GM19193 (cell line): ENCODE measurements at regions not wholly inside any gene's neighbourhood (a gene's known extent, or its start where the extent isn't known, plus 50 kb on each side); places are given as distances from the start of the nearest gene placed in this dataset.

Experiments used
- POLR2A ChIP-seq: IDR thresholded peaks from 4 replicates; pipeline ENCODE4 v1.6.1; 2011; ENCODE audit not compliant: insufficient read depth, insufficient read length; ENCODE audit errors: extremely low read depth

DNA sequence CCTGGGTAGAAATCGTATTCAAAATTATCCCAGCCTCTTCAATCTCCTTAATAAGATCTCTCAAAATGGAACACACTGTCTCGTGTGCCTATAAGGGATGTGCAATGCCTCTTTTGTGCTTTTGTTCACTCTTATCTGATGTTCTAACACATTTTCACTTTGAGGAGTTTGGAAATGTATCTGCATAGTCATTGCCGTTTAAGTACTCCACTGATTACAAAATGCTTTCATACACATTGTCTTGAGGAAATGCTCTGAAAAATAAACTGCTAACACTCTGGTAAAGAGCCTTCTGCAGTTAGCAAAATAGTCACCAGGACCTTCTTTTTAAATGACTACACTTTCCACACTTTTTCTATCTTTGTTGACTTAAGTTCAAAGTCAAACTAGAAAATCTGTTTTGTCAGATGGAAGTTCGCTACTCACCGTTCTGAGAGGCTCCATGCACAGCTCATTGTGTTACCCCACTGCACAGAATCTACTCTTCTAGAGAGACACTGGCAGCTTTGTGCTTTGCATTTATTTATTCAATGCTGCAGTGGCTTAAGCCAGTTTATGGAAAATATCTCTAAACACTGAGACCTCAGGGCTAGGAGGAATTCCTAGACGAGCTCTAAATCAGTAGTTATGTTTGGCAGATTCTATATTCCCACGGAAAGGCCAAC lies 159.0 kb downstream of the CHIC2 start:
- TF ChIP-seq POLR2A, result no peak

DNA sequence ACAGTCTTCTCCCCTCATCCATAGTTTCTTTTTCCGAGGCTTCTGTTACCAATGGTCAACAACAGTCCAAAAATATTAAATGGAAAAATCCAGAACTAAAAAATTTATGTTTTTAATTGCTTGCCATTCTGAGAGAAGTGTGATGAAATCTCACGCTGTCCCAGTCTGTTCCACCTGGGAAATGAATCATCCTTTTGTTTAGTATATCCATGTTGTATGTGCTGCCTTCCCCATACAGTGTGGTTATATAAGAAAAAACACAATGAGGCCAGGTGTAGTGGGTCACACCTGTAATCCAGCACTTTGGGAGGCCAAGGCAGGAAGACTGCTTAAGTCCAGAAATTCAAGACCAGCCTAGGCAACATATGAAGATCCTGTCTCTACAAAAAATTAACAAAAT lies 161.6 kb downstream of the CHIC2 start:
- TF ChIP-seq POLR2A, result no peak

DNA sequence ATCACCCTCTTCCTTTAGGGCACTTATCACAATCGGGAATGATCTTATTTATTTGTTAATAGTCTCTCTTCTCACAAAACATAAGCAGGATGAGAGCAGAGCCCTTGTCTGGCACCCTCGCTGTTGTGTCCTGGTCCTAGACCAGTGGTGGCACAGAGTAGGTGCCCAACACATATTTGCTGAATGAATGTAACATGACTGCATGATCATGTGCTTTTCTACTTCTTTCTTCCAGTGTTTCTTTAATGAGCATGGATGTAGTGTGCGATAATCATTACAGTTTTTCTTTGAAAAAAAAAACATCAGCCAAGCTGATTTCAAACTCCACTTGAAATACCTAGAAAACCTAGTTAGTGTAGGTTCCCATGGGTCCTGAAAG lies 164.1 kb downstream of the CHIC2 start:
- no peak for TF ChIP-seq POLR2A

DNA sequence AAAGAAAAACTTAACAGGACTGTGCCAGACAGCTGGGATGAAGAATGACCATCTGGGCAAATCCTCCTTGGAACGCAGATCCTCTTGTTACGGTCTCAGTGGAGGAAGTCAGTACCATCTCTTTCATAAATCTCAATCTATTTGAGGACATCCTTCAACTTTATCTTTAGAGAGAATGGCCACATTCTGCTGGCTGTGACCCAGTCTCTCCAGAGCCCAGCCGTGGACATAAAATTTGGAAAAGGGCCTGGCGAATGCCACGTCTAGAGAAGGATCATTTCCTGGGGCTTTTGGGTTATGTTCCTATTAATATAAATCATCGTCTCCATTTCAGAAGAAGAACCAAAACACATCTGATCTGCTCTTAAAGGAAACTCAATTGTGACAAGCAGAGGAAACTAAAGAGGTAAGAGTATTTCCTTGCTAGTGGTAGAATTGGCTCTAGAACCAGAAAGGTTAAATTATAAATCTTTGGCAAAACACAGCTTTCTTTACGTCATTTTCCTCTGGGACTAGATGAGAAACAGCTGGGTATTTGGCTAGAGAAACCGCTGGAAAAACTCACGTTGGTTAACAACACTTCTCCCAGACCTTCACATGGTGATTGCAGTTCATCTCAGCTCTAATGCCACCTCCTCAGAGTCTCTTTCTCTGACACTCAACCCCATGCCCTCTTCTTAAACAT lies 164.7 kb downstream of the CHIC2 start:
- TF ChIP-seq POLR2A, result no peak

DNA sequence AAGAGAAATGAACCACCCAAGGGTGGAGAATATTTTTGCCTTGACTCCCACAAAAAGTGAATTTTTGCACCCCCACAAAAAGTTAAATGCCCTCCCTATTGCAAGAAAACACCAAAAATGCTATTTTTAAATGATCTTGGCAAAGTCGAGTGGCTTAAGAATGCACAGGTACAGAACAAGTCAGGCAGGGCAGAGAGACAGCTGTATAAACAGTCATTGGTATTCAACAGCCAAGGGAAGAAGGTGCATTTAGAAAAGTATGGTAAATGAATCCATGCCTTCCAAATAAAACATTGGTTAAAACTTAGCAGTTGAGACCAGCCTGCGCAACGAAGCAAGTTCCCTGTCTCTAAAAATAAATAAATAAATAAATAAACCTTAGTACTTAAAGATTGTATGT lies 169.3 kb downstream of the CHIC2 start:
- TF ChIP-seq POLR2A, result no peak

DNA sequence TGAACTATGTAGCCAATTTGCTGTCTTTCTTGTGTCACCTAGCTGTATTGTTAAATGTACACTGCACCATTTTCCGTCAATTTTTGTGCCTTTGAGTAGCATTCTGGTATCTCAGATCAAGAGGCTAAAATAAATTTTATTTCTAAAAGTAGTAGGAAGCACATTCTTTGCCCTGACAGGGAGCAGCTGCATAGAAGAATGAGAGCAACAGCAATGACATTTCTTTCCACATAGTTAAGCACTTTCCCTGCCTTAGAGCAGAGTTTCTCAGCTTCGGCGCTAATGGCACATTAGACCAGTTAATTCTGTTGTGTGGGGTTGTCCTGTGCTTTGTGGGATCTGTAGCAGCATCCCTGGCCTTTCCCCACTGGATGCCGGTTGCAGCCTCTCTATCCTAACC lies 173.9 kb downstream of the CHIC2 start:
- TF ChIP-seq POLR2A, result no peak

DNA sequence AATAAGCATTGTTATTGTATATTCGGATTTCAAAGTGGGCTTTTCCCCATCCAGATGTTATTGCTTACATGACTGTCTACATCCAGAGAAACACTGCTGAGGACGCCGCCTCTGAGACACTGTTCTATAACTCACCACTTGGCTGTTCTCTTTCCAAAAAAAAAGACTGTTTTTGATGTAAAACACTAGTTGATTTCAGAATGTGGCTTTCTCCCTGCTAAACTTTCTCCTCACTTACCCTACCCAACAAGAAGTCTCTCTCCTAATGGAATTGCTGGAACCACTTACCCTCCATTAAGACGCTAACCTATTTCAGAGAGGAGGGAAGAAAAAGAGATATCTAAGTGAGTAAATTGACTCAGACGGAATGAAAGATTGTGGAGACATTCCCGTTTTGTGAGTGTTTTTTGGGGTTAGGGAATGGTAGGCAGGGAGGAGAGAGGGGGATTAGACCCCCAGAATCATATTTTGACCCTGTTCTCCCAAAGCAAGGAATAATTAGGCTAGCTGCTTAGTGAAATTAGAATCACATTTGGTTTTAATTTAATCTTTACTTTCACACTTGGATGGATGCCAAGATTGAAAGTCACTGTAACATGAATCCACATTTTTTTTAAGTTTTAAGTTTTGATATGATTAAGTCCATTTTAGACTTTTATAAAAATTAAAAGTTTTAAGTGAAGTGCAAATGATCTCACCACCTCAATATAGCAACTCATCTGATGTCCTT lies 174.9 kb downstream of the CHIC2 start:
- no peak for TF ChIP-seq POLR2A

DNA sequence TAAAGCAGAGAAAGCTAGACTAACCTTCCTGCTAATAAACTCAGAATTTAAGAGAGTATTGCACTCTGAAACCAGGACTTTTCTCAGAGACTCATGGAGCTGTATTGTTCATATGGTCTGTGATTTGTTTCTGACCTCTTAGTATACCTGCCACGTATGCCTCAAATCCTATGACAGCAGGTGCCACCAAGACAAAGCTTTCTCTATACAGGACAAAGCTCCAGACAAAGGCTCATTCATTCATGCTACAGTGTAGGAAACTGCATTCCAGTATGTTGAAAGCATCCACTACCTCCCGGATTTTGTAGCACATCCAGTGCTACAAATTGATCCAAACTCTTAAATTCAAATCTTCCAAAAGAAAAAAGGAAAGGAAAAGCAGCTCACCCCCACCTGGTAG lies 178.3 kb downstream of the CHIC2 start:
- TF ChIP-seq POLR2A, result no peak

DNA sequence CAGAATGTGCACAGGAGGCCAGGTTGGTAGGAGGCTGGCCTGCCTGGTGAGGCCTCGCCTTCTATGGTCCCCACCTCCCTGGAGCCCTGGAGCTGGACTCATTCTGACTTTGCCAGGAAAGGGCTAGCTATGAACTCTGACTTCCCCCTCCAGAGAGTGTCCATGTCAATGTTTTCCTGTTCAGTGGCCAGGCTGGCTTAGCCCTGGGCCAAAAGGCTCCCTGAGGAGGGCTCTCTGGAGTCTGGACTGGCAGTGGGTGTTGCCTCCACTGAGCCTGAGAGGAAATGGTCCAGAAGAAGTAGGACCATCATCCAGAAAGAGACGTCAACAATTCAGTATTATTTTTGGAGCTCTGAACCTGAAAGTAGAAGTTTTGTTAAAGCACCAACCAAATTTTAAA lies 178.7 kb downstream of the CHIC2 start:
- no peak for TF ChIP-seq POLR2A

DNA sequence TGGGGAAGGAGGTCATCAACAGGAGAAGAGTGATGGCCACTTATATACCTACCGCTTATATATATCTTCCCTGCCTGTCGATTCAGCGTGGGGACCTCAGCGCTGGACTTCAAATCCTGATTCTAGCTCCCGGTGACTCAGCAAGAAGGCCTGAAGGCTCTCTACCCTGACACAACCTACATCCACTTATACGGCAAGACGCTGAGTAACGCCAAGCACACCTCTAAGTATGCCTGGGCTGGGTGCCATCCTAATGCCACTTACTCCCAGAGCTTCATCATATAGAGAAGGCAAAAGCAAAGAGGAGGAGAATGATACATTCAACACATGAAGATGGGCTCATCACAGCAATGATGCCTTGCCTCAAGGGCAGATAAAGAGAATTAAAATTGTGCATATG lies 198.3 kb downstream of the CHIC2 start:
- no peak for TF ChIP-seq POLR2A

DNA sequence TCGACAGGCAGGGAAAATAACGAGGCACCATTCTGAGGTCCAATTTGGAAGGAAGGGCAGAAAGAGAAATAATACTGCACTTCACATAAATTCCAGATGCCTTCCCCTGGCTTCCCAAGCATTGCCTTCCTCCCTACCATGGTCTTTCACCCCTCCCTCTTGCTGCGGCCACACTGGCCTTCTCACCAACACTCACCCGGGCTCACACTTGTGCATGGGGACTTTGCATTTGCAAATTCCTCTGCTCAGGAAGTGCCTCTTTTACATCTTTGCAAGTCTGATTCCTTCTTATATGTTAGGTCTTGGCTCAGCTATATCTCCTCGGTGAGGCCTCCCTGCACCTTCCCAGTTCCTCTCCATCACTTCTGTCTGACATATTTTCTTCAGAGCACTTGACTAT lies 199.4 kb downstream of the CHIC2 start:
- TF ChIP-seq POLR2A, result no peak

DNA sequence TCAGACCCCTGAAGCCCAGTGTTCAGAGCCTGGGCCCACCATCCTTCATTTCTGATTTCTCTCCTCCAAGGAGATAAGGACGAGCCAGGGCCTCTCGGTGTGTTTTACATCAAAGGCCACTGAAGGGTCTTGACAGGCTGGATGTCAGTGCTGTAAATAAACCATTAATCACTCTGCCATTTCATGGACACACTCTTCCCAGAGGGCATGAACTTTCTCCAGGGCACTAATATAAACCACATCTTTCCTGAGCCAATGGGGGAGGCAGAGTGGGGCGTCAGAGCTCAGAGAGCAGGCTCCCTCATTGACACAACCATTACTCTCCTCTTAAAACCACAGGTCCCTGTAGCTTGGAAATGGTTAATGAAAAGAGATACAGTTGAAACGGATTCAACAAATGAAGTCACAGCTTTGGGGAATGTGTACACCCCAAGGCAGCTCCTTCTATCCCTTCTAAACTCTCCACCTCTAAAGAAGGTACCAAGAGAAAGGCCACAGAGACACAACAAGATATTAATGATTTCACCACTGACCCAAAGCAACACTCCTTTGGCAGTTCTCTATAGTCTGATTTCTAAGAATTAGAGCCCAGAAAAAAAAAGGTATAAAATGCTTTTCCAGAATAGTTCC lies 200.6 kb downstream of the CHIC2 start:
- no peak for TF ChIP-seq POLR2A

DNA sequence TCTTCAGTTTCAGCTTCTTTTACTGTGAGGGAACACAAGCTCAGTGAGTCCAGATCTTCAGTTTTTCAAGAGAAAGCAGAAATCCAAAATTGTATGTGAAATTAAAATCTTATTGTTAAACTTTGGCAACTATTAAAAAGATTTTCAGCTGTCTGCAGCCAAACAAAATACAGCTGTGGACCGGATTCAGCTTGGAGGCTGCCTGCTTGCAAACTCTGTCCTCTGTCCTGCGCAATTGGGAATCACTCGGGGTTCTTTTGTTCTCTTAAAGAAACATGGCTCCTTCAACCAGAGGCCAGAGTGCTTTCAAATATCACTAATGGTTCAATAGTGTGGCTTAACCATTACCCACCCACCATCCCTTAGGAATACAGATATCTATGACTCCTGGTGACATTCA lies 201.2 kb downstream of the CHIC2 start:
- TF ChIP-seq POLR2A, result no peak

DNA sequence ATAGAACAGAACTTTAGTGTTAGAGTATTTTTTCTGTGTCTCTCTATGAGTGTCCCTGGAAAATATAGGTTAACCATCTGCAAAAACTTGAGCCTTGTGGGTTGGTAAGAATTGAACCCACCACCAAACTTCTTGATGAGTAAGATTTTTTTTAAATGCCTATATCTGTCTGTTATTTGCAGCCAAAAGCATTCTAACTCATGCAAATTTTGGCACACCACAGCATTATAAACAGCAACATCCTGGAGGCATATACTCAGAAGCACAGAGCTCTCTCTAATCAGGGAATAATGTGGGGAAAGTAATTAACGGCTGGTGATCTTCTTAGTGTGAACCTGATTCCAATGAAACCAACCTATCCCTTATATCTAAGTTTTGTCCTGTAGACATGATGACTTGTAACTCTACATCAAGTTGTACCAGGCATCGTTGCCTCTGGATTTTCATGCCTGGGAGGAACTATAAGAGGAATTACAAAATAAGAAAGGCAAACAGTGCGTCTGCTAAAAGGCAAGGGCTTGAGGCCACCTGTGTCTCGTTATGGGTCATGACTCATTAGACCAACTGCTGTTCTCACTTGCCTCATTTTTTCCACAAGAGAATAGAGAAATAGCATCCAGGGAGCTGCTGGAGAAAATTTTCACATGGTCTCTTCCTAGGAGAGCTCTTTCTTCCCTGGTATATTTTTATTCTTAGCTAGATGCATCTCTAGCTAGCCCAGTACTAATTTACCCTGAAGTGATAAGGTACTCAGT lies 202.4 kb downstream of the CHIC2 start:
- TF ChIP-seq POLR2A, result no peak

DNA sequence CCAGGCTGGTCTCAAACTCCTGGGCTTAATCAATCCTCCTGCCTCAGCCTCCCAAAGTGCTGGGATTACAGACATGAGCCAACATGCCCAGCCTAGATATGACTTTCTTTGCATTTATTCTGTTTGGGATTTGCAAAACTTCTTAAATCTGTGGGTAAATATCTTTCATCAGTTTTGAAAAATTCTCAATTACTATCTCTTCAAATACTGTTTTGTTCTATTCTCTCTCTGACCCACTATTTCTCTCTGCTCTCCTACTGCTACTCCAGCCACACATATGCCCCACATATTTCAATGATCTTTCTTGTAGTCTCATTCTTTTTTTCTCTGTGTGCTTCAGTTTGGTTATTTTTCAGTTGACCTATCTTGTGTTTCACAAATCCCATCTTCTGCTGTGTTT lies 205.1 kb downstream of the CHIC2 start:
- no peak for TF ChIP-seq POLR2A

DNA sequence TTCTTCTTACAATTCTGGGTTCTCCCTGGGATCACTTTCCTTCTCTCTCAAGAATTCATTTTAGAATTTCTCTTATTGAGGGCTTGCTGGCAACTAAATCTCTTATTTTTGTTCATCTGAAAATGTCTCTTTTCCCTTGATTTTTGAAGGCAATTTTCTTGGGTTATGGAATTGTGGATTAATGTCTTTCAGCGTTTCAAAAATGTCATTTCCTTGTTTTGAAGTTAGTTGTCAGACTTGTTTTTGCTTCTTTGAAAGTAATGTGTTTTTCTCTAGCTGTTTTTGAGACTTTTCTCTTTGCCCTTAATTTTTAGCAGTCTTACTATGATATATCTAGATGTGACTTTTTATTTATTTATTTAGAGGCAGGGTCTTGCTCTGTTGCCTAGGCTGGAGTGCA lies 205.7 kb downstream of the CHIC2 start:
- TF ChIP-seq POLR2A, result no peak
